K562 (cell line): ENCODE measurements at regions not wholly inside any gene's neighbourhood (a gene's known extent, or its start where the extent isn't known, plus 50 kb on each side); places are given as distances from the start of the nearest gene placed in this dataset.

Experiments
- ATAC-seq: fragments of 200-7000 bp; cut with Tn5 transposase; 3 replicates; pipeline ENCODE4 v1.9.1; 2020; ENCODE audit warnings: moderate library complexity
- BruUV-seq: library from RNA; stranded (reverse); fragments of 400-500 nt; replicated peaks from 2 replicates; lab custom pipeline; 2021; lab: Mats Ljungman, UMichigan
- CTCF ChIA-PET: fragments of 300-600 bp; formaldehyde crosslinking; extraction: SDS; loops from one replicate; lab custom pipeline; 2021; ENCODE audit warnings: low intra/inter-chr PET ratio; lab: Yijun Ruan, JAX
- POLR2A ChIA-PET: fragments of 300-600, 350-650 bp; sonication (Branson Sonifier 250); formaldehyde crosslinking; extraction: SDS; loops from one replicate; lab custom pipeline; 2021; ENCODE audit warnings: antibody characterized with exemption, inconsistent platforms; lab: Yijun Ruan, JAX
- DNase-seq, 4 experiments: peaks; one replicate each; pipeline versions ENCODE4 v3.0.0 to v3.0.0-alpha.2; 2011 to 2018; ENCODE audit warnings: low spot score in 3 of 4, mixed read lengths in 3 of 4; ENCODE audit errors: extremely low read depth in 1 of 4
- FAIRE-seq: peaks from 2 replicates; lab custom pipeline; 2011; peaks lifted over from hg19 to GRCh38; lab: Jason Lieb, UNC
- H2AFZ ChIP-seq: 2 replicates; pipeline ENCODE4 v1.6.0; 2011; ENCODE audit warnings: low read depth, low read length, control low read depth, inconsistent platforms
- H3K27ac ChIP-seq: fragments of 200-600 bp; 3 replicates; pipeline ENCODE4 v1.8.0; 2011; ENCODE audit warnings: low read depth, mild to moderate bottlenecking, control low read depth, inconsistent platforms, low read length, moderate library complexity, mixed read lengths; ENCODE audit errors: extremely low read depth
- H3K27me3 ChIP-seq, 2 experiments: fragments of 300-600 bp in 1 of 2; 2 replicates in 1 of 2; 3 replicates in 1 of 2; pipeline versions ENCODE4 v1.6.0 to v1.8.0; 2011; ENCODE audit warnings: inconsistent platforms in 2 of 2, low read length in 2 of 2, mild to moderate bottlenecking in 1 of 2, mixed read lengths in 1 of 2, moderate library complexity in 1 of 2; ENCODE audit not compliant: control insufficient read depth in 2 of 2, insufficient read depth in 2 of 2
- H3K36me3 ChIP-seq: fragments of 300-600 bp; 3 replicates; pipeline ENCODE4 v1.8.0; 2011; ENCODE audit warnings: mild to moderate bottlenecking, low read length, inconsistent platforms; ENCODE audit not compliant: control insufficient read depth, insufficient read depth
- H3K4me1 ChIP-seq, 2 experiments: fragments of 200-600 bp in 1 of 2; replicated peaks in 1 of 2; 2 replicates in 1 of 2; 3 replicates in 1 of 2; pipeline versions ENCODE4 v1.5.1 to v1.8.0; 2011; ENCODE audit warnings: inconsistent platforms in 2 of 2, low read length in 2 of 2, mild to moderate bottlenecking in 1 of 2, mixed read lengths in 1 of 2, moderate library complexity in 1 of 2; ENCODE audit not compliant: control insufficient read depth in 2 of 2, insufficient read depth in 2 of 2
- H3K4me2 ChIP-seq: 2 replicates; pipeline ENCODE4 v1.6.1; 2011; ENCODE audit warnings: low read length, control low read depth, inconsistent platforms, mixed read lengths; ENCODE audit not compliant: insufficient read depth
- H3K4me3 ChIP-seq: fragments of 200-600 bp; sonication (generic), shearing (Covaris generic); 2 replicates; pipeline ENCODE4 v1.5.1; 2016; ENCODE audit warnings: control low read depth, inconsistent platforms
- H3K79me2 ChIP-seq: fragments of 200-600 bp; 3 replicates; pipeline ENCODE4 v1.8.0; 2011; ENCODE audit warnings: low read length, inconsistent platforms; ENCODE audit not compliant: control insufficient read depth, insufficient read depth
- H3K9ac ChIP-seq, 2 experiments: 2 replicates each; pipeline versions ENCODE4 v1.6.0 to v1.6.1; 2011; ENCODE audit warnings: low read depth in 2 of 2, low read length in 2 of 2, control low read depth in 1 of 2, inconsistent platforms in 1 of 2, mild to moderate bottlenecking in 1 of 2, mixed read lengths in 1 of 2; ENCODE audit not compliant: insufficient read depth in 1 of 2
- H3K9me1 ChIP-seq: one replicate; pipeline ENCODE4 v1.6.0; 2011; ENCODE audit warnings: inconsistent platforms, mild to moderate bottlenecking, low read length, moderate library complexity; ENCODE audit not compliant: control insufficient read depth, insufficient read depth
- H3K9me3 ChIP-seq: replicated peaks from 2 replicates; pipeline ENCODE4 v1.5.1; 2011; ENCODE audit warnings: low read depth, low read length, inconsistent platforms; ENCODE audit not compliant: control insufficient read depth, insufficient read depth
- H4K20me1 ChIP-seq: replicated peaks from 2 replicates; pipeline ENCODE4 v1.6.1; 2011; ENCODE audit warnings: low read length, inconsistent platforms, mixed read lengths; ENCODE audit not compliant: control insufficient read depth, insufficient read depth
- C11orf30 ChIP-seq: fragments of 450-650 bp; IDR thresholded peaks from 2 replicates; pipeline ENCODE4 v1.6.1; 2016; ENCODE audit warnings: low read depth, mild to moderate bottlenecking
- DPF2 ChIP-seq: fragments of 450-650 bp; IDR thresholded peaks from 2 replicates; pipeline ENCODE4 v1.6.1; 2016
- ETS2 ChIP-seq: IDR thresholded peaks from 2 replicates; pipeline ENCODE4 v1.6.1; 2016; ENCODE audit warnings: borderline replicate concordance, missing genetic modification characterization, mild to moderate bottlenecking, moderate library complexity, missing compliant biosample characterization; ENCODE audit not compliant: poor library complexity, severe bottlenecking
- HES1 ChIP-seq: fragments of 450-650 bp; IDR thresholded peaks from 2 replicates; pipeline ENCODE4 v1.6.1; 2016; ENCODE audit warnings: low read depth, mild to moderate bottlenecking, moderate library complexity
- HOXB6 ChIP-seq: fragments of 250-450 bp; sonication (Bioruptor Pico); IDR thresholded peaks from 2 replicates; pipeline ENCODE4 v1.5.1; 2022; ENCODE audit warnings: mild to moderate bottlenecking, borderline replicate concordance
- KAT2B ChIP-seq: IDR thresholded peaks from one replicate; pipeline ENCODE4 v1.6.1; 2012; ENCODE audit warnings: low read depth, mild to moderate bottlenecking, control low read depth, inconsistent platforms, low read length, moderate library complexity
- KDM1A ChIP-seq, 2 experiments: fragments of 450-650 bp; IDR thresholded peaks; 2 replicates each; pipeline ENCODE4 v1.6.1; 2016; ENCODE audit warnings: mild to moderate bottlenecking in 2 of 2
- MYBL2 ChIP-seq, 2 experiments: fragments of 450-650 bp in 1 of 2; sonication (generic) in 1 of 2; formaldehyde crosslinking in 1 of 2; IDR thresholded peaks; 2 replicates each; pipeline versions ENCODE4 v1.6.1 to v1.8.1; 2017 to 2022; ENCODE audit warnings: borderline replicate concordance in 1 of 2, inconsistent platforms in 1 of 2, low read depth in 1 of 2, mild to moderate bottlenecking in 1 of 2, missing genetic modification reagents in 1 of 2, moderate library complexity in 1 of 2
- NCOA4 ChIP-seq: fragments of 450-650 bp; IDR thresholded peaks from 2 replicates; pipeline ENCODE4 v1.6.1; 2018; ENCODE audit warnings: mild to moderate bottlenecking; ENCODE audit not compliant: partially characterized antibody
- NUFIP1 ChIP-seq: fragments of 450-650 bp; IDR thresholded peaks from 2 replicates; pipeline ENCODE4 v1.6.1; 2018; ENCODE audit not compliant: partially characterized antibody
- RNF219 ChIP-seq: fragments of 250-450 bp; sonication (Bioruptor Pico); IDR thresholded peaks from 2 replicates; pipeline ENCODE4 v1.5.0; 2022; ENCODE audit warnings: mild to moderate bottlenecking
- SIRT6 ChIP-seq: IDR thresholded peaks from one replicate; pipeline ENCODE4 v1.6.1; 2012; ENCODE audit warnings: low read depth, mild to moderate bottlenecking, control low read depth, inconsistent platforms, low read length, moderate library complexity
- SPI1 ChIP-seq: IDR thresholded peaks from 2 replicates; pipeline ENCODE4 v1.6.1; 2011; ENCODE audit warnings: low read depth, low read length, control low read depth, borderline replicate concordance
- SRSF1 ChIP-seq: fragments of 200-400 bp; formaldehyde crosslinking; IDR thresholded peaks from 2 replicates; pipeline ENCODE4 v1.6.1; 2017; ENCODE audit warnings: mild to moderate bottlenecking, low read depth, low read length, moderate library complexity
- ZNF217 ChIP-seq: sonication (generic); formaldehyde crosslinking; IDR thresholded peaks from 2 replicates; pipeline ENCODE4 v1.8.0; 2022; ENCODE audit warnings: mild to moderate bottlenecking, missing genetic modification reagents
- WGBS: fragments of 100-300 bp; shearing (Covaris generic); methylation state at CpG from one replicate; pipeline ENCODE4 v1.1.6; 2016; ENCODE audit warnings: low coverage, mixed read lengths; ENCODE audit not compliant: insufficient coverage; ENCODE audit errors: missing lambda C conversion rate; 5-methylcytosine and 5-hydroxymethylcytosine counted together
- in situ Hi-C: fragments of 300-500 bp; cut with MboI; formaldehyde crosslinking; loops from 4 replicates; pipeline ENCODE4 v1.15.0; 2018; ENCODE audit warnings: inconsistent platforms, mixed read lengths
- intact Hi-C: fragments of 100-400 bp; cut with micrococcal nuclease; formaldehyde crosslinking; loops from 2 replicates; pipeline ENCODE4 v1.14.2; 2022

- H3K4me3 ChIP-seq, result no peak overlapping the region
- H3K27me3 ChIP-seq, result no peaks in the 10 kb centered on the region
- no TSS peak for BruUV-seq
- no peaks in the 10 kb centered on the region for H3K36me3 ChIP-seq
- H3K9me1 ChIP-seq, result no peaks in the 10 kb centered on the region
- no peaks in the 10 kb centered on the region for H3K79me2 ChIP-seq
- TF ChIP-seq C11orf30 (0 out of 2 replicates have a peak, but pooled peaks have one; percentile 19), KDM1A (IDR thresholded peaks at IDR 0.05) (no peak), RNF219 (CRISPR knock-in tag) (no peak), SPI1 (0 out of 2 replicates have a peak, but pooled peaks have one; percentile 16)
- 2% methylated on average over 6 of the region's 6 CpGs for WGBS
- ATAC-seq (no peak), DNase-seq (no peak), FAIRE-seq (no peak)
- H2AFZ ChIP-seq, result no peak overlapping the region
- POLR2A ChIA-PET, result interaction anchor here (0.6 to 1.0 kb wide), 2 partner anchors 11 to 169 kb away, joined by 3 to 6 read pairs; no protein-coding TSS in a partner anchor
- CTCF ChIA-PET, result no interaction called here
- no peaks in the 10 kb centered on the region for H3K9me3 ChIP-seq
- intact Hi-C loops, result no loop called here
- H3K27ac ChIP-seq, result no peak overlapping the region
- H4K20me1 ChIP-seq, result no peaks in the 10 kb centered on the region
- in situ Hi-C loops, result no loop called here
- no peak overlapping the region for H3K9ac ChIP-seq
- no peaks in the 10 kb centered on the region for H3K4me1 ChIP-seq
- H3K4me2 ChIP-seq, result no peak overlapping the region
Measured at GRCh38 chr10:63027531-63027930, 105.6 kb upstream of the NRBF2 start.

GRCh38 chr10:63021225-63021624 lies 111.9 kb upstream of the NRBF2 start:
- H3K9me1 ChIP-seq, result no peaks in the 10 kb centered on the region
- no peaks in the 10 kb centered on the region for H4K20me1 ChIP-seq
- ChIA-PET POLR2A (no interaction called here), CTCF (no interaction called here)
- TF ChIP-seq SIRT6 (no peak), NCOA4 (no peak), SRSF1 (no peak), MYBL2 (IDR thresholded peaks at IDR 0.05; ENCODE audit: low read depth) (no peak), MYBL2 (CRISPR knock-in tag; IDR thresholded peaks at IDR 0.05; ENCODE audit: borderline replicate concordance) (no peak), DPF2 (no peak), ETS2 (no peak), HOXB6 (CRISPR knock-in tag) (no peak), HES1 (no peak), ZNF217 (no peak), KAT2B (no peak), NUFIP1 (no peak)
- in situ Hi-C loops, result no loop called here
- H3K9ac ChIP-seq, result no peak overlapping the region
- no peak for ATAC-seq
- H3K79me2 ChIP-seq, result no peaks in the 10 kb centered on the region
- intact Hi-C loops, result no loop called here
- no peak overlapping the region for H3K4me2 ChIP-seq
- H2AFZ ChIP-seq, result no peak overlapping the region
- FAIRE-seq, result no peak
- no peaks in the 10 kb centered on the region for H3K9me3 ChIP-seq
- no peaks in the 10 kb centered on the region for H3K27me3 ChIP-seq
- WGBS, result 0% methylated on average over 1 of the region's 1 CpG
- DNase-seq, result no peak
- no peaks in the 10 kb centered on the region for H3K4me1 ChIP-seq
- no peak overlapping the region for H3K4me3 ChIP-seq
- H3K27ac ChIP-seq, result no peak overlapping the region
- H3K36me3 ChIP-seq, result no peaks in the 10 kb centered on the region
- no TSS peak for BruUV-seq
